OCI-M1 (cell line): ENCODE measurements at regions not wholly inside any gene's neighbourhood (a gene's known extent, or its start where the extent isn't known, plus 50 kb on each side); places are given as distances from the start of the nearest gene placed in this dataset.

ENCODE experiments used
- DNase-seq: peaks from one replicate; lab custom pipeline; 2025; lab: John Stamatoyannopoulos, UW

DNA sequence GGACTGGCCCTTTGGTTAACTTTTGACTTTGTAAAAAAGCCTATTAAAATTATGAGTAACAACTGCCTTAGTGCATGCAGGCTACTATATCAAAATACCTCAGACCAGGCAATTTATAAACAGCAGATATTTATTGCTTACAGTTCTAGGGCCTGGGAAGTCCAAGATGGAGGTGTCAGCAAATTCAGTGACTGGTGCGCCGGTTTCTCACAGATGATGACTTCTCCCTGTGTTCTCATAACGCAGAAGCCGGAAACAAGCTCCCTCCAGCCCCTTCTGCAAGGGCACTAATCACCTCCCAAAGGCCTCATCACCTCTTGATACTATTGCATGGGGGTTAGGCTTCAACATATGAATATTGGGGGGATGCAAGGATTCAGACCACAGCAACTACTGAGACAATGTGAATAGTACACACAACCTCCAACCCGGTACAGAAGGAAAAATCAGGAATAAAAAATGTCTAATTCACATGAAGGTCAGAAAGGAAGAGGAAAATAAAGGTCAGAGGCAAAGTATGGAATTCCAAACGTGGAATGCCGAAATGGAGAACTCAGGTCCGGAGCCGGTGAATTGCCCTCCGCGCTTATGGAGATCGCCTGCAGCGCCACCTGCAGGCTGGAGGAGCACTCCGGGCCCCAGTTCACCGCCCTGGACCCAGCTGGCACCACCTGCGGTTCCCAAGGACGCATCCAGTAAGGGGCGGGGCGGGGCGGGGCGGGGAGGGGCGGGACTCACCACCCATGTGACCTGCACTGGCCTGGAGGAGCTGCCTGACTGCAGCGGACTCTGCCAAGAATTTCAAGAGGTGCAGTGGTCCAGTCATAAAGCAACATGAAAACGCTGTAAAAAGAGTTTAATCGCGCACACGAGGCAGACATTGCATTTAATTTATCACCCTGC lies 203.4 kb downstream of the KIF26A start:
- peak; percentile 6 for DNase-seq

- DNase-seq = no peak
Observed at GRCh38 chr14:104342435-104343293, 204.3 kb downstream of the KIF26A start.

- no peak for DNase-seq
Observed at GRCh38 chr14:104343294-104343625, 204.9 kb downstream of the KIF26A start.

DNA sequence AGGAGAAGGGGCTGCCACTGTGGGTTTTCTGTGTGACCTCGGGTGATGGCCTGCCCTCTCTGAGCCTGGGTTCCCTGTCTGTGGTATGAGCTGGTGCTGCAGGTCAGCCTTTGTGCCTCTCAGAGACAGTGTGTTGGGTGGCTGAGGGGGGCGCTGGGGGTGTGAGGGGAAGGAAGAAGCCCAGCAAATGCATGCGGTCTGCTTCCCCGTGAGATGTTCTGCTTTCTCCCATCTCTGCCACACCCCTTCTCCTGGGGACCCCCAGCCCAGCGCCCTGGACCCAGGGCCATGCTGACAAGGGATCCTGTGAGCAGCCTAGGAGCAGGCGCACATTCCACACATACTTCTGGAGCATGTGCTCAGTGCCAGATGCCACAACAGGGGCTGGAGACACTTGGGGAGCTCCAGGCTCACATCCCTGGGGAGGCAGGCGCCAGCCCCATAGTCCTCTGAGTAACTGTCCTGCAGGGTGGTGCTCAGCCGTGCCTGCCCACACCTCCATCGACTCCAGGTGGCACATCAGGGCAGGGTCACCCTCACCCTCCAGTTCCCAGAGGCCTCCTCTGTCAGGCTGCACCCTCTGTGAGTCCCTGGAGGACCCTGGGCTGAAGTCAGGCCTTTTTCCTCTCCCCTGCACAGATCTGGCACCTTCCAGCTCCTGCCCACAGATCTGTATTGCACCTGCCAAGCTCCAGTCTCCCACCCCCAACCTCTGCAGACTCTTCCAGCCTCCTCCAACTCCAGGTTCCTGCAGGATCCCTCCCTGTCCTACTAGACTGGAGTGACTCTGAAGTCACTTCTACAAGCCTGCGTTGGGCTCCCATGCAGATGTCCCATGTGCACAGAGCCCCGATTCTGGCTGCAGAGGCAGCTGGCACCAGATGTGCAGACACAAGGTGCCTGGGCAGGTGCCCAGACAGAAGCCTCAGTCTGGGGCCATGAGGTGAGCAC lies 205.6 kb downstream of the KIF26A start:
- DNase-seq = no peak

DNA sequence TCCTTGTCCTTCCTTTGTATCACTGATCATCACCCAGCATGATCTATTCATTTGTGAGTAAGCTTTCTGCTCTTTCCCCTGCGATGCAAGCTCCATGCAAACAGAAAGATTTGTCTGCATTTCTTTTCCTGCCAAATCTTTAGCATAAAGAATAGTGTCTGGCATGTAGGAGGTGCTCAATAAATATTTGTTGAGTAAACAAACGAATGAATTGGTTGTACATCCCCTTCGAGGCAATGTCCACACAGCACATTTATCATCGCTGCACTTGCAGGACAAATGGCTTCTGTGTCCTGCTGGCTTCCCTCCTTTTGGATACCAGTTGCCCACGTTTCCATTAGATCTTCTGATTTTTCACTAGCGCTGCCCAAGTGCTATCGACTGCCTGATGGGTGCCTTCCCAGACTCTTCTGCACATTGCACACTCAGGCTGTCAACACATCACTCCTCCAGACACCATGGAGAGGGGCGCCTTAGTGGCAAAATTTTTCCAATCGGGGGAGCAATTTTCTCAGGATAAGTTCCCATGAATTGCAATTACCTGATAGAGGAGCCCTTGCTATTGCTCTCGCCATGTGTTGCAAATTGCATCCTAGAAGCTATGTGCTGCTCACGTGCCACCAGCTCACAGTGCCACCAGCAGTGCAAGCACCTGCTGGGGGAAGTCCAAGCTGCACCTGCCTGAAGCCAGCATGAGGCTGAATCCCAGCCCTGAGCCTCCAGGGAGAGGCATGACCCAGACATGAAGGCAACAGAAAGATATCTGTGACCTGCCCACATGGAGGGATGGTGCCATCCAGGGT lies 206.6 kb downstream of the KIF26A start:
- DNase-seq = no peak

DNA sequence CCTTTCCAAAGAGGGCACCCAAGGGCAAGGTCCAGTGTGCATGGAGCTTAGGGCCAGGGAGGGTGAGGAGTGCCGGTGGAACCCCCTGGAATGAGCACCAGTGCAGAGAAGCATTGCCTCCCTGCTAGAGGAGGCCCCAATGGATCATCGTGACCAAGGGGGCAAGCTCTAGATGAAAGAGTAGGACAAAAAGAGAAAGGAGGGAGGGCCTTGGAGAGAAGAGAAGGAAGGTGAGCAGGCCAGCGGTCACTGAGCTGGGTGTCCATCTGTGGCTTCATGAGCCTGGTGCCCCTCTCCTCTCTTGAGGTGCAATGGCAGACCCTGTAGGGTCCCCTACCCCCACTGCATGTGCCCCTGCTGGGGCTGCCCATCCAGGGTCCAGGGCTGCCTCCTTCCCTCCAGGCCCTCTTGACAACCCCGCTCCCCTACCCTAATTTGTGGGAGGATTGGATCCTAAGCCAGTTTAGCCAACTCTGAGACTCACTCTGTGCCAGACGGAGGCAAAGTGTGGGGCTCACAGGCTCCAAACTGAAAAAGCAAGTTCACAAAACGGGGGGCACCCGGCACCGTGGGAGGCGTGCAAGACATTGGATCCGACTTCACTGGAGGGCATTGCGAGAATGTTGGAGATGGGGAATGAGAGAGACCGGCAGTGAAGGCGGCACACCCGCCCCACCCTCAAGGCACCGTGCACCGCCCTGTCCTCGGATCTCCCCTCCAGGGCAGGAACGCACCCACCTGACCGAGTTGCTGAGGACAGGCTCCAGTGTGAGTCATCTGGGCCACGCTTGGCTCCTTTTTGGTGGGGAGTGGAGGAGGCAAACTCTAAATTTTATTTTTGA lies 207.5 kb downstream of the KIF26A start:
- DNase-seq = no peak

DNA sequence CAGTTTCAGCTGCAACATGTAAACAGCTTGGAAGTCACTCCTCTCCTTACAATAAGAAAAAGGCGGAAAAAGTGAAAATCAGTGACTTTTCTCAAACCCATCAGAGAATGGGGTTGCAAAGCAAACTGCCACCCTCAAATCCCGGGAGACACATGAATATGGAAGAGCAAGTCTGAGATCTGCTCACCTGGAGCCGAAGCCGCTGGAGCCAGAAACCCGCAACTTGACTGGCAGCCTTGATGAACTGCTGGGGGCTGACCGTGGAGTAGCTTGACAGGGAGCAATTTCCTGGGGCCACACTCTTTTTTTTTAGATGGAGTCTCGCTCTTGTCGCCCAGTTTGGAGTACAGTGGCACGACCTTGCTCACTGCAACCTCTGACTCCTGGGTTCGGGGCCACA lies 208.2 kb downstream of the KIF26A start:
- DNase-seq = no peak

DNA sequence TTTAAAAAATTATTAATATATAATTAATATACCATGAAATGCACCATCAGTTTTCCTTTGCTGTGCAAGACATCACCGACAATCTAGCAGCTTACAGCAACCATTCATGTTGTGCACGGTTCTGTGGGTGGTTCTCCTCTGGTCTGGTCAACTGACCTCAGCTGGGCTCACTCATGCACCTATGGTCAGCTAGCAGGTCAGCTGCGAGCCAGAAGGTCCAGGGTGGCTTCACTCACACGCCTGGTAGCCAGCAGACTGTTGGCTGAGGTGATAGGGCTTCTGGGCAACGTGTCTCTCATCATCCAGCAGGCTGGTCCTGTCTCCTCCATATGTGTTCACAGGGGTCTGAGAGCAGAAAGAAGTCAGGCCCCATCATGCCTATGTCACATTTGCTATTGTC lies 210.4 kb downstream of the KIF26A start:
- no peak for DNase-seq

DNA sequence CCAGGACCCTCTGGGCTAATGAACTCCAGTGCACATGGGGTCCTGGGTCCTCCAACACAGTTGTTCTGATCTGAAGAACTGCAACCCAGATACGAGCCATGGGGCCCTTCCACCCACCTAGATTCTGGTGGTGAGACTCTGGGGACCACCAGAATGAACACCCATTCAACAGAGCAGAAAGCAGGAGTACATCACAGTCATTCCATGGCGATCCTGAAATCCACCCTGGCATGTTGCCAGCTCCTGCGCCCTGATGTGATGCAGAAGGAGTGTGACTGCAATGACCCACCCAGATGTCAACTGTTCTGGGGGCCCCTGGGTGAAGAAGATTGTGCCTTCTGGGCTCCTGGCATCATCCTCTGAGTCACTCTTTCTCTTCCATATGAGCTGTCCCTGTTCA lies 211.6 kb downstream of the KIF26A start:
- no peak for DNase-seq

- no peak for DNase-seq
Observed at GRCh38 chr14:104350463-104351185, 212.2 kb downstream of the KIF26A start.

DNA sequence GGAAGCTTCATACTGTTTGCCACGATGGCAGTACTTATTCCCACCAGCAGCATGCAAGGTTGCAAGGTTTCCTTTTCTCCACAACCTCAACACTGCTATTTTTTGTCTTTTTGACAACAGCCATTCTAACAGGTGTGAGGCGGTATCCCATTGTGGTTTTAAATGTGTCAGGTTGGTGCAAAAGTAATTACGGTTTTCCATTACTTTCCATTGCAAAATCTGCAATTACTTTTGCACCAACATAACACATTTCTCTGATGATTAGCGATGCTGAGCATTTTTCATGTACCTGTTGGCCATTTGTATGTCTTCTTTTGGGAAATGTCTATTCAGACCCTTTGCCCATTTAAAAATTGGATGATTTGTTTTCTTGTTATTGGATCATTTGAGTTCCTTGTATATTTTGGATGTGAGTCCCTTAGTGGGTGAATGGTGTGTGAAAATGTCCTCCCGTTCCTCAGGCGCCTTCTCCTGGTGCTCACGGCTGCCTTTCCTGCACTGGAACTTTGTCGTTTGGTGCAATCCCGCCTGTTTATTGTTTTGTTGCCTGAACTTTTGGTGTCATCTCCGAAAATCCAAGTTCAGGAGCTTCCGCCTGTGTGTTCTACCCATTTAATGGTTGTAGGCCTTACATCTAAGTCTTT lies 213.6 kb downstream of the KIF26A start:
- DNase-seq = no peak

DNA sequence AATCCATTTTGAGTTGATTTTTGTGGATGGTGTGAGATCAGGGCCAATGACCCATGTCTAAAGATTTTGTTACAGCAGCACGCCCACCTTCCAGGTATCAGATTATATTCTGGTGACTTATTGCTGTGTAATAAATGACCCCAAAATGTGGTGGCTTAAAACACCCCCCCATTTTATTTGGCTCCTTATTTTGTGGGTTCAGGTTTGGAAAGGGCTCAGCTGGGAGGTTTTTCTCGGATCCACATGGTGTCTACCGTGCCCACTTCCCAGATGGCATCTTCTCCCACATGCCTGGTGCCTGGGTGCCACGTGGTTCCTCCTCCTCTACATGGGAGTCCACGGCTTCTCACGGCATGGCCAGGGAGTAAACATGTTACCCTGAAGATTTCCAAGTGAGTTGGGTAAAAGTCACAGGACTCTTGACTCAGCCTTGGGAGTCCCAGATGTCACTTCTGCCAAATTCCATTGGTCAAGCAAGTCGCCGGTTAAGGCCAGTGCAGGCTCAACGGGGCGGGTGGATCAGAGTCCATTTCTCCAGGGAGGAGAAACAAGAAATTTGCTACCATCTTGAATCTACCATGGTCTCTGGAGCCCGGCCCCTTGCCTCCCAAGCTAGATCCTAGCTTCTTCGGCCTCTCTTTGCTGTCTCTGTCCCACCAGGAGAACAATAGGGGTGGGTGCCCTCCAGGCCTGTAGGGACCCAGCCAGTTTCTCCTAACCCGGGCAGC lies 214.3 kb downstream of the KIF26A start:
- no peak for DNase-seq

DNA sequence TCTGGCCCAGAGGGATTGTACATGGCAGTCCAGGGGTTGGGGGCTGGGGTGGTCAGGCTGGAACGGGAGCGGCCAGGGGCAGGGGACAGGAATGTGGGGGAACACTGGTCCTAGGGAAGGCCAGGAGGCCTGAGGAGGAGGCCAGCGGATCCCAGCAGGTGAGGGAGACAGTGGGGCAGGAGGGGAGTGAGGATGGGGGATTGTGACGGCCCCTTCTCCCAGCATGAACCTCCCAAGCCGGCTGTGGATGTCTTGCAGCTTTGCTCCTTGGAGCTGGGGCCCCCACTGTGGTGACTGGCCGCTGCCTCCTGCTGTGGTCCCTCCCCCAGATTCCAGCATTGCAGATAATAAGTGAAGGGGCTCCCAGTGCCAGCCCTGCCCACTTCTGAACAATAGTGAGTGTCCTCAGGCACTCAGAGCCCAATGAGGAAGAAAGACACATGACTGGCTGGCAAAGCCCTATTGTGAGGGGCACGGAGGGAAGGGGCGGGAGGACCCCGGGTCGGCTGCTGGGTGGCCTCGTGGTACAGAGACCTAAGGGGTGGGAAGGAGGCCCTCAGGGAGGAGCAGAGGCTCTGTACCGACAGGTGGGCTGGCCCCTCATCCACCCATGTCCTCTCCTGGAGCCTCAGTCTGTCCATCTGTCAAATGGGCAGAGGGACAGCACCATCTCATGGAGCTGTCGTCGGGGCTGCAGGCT lies 215.0 kb downstream of the KIF26A start:
- no peak for DNase-seq

DNA sequence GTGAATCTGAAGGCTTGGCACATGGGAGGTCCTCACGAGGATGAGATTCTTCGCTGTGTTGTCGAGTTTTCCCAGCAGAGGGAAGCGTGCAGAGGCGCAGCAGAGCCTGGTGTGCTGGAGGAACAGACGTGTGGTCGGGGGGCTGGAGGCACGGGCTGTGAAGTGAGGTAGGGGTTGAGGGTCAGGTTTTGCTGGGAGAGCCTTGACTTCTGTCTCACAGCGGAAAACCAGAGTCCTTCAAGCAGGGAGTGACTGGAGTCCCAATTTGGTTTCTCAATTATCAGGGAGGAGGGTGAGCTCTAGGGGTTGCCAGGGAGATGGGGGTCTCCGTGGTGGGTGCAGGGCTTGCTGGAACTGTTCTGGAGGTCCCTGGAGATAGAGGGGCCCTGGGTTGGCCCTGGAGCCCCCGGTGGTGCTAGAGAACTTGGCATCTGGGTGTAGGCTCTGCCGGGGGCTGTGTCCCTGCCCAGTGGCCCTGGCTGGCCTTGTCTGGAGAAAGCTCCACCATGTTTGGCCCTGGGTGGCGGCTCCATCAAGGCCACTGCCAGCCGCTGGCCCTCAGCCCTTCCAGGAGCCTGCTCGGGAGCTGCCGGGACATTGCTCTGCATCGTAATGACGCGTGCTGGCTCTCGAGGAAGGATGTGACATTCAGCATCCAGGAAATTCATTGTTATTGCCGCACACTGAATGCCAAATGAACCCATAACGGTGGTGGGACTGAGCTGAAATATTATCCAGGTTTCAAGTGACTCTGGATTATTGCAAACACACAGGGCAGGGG lies 215.7 kb downstream of the KIF26A start:
- no peak for DNase-seq

- no peak for DNase-seq
Observed at GRCh38 chr14:104355101-104356019, 217.0 kb downstream of the KIF26A start.
